KMS-11 (cell line): ENCODE measurements at regions not wholly inside any gene's neighbourhood (a gene's known extent, or its start where the extent isn't known, plus 50 kb on each side); places are given as distances from the start of the nearest gene placed in this dataset.
"Not testable (repeated sequence)": the region's sequence is repeated elsewhere in the genome, so short reads cannot be mapped to it uniquely, and the experiment has no call there.

Experiments
- H2AFZ ChIP-seq: fragments of 200-600 bp; sonication (generic); 2 replicates; pipeline ENCODE4 v1.6.1; 2016; ENCODE audit warnings: antibody characterized with exemption, mixed run types, low read depth
- H3K27ac ChIP-seq: fragments of 200-600 bp; sonication (generic); 2 replicates; pipeline ENCODE4 v1.6.1; 2016; ENCODE audit warnings: mild to moderate bottlenecking, mixed run types
- H3K27me3 ChIP-seq: fragments of 200-600 bp; sonication (generic); 2 replicates; pipeline ENCODE4 v1.6.1; 2017; ENCODE audit warnings: mild to moderate bottlenecking, low read depth, mixed run types, moderate library complexity; ENCODE audit not compliant: insufficient read depth
- H3K36me3 ChIP-seq: fragments of 200-600 bp; sonication (generic); 2 replicates; pipeline ENCODE4 v1.6.1; 2017; ENCODE audit warnings: mild to moderate bottlenecking, mixed run types; ENCODE audit not compliant: insufficient read depth
- H3K4me1 ChIP-seq: fragments of 200-600 bp; sonication (generic); 2 replicates; pipeline ENCODE4 v1.6.1; 2016; ENCODE audit warnings: mild to moderate bottlenecking, low read depth, mixed run types; ENCODE audit not compliant: poor library complexity, severe bottlenecking
- H3K4me2 ChIP-seq: fragments of 200-600 bp; sonication (generic); 2 replicates; pipeline ENCODE4 v1.7.0; 2016; ENCODE audit warnings: mild to moderate bottlenecking, mixed run types
- H3K4me3 ChIP-seq: fragments of 200-600 bp; sonication (generic); IDR thresholded peaks from 2 replicates; pipeline ENCODE4 v1.6.1; 2017; ENCODE audit warnings: low read depth, low read length, mixed read lengths; ENCODE audit not compliant: insufficient read depth
- H3K79me2 ChIP-seq: fragments of 200-600 bp; sonication (generic); 2 replicates; pipeline ENCODE4 v1.6.1; 2016; ENCODE audit warnings: low read depth, mixed run types; ENCODE audit not compliant: insufficient read depth
- H3K9ac ChIP-seq: fragments of 200-600 bp; sonication (generic); 2 replicates; pipeline ENCODE4 v1.6.1; 2016; ENCODE audit warnings: mild to moderate bottlenecking, mixed run types
- H4K20me1 ChIP-seq: fragments of 200-600 bp; sonication (generic); 2 replicates; pipeline ENCODE4 v1.6.1; 2016; ENCODE audit warnings: mild to moderate bottlenecking, mixed run types; ENCODE audit not compliant: insufficient read depth
- CTCF ChIP-seq: fragments of 200-600 bp; sonication (generic); conservative IDR thresholded peaks from 2 replicates; pipeline ENCODE4 v1.6.1; 2017; ENCODE audit warnings: low read depth, mild to moderate bottlenecking, antibody characterized with exemption, low read length, moderate library complexity, mixed read lengths

- H2AFZ ChIP-seq, H3K4me2 ChIP-seq: not testable (repeated sequence)
Measured at GRCh38 chr2:89293399-89293798, 601.9 kb downstream of the RPIA start.

DNA sequence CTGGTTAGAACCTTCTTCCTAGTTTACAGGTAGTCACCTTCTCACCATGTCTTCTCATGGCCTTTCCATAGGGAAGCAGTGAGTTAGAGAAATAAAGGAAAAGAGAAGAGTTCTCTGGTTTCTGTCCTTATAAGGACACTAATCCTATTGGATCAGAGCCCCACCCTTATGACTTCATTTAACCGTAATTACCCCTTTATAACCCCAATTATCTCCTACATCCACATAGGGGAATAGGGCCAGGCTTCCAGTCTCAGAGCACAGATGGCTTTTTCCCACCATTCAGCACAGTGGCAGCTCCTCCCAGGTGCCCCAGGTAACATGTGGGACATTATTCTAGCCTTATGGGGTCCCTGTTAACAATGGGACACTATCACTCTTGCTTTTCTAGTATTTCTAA is 602.9 kb downstream of the RPIA start:
- not testable (repeated sequence) for H3K27me3 ChIP-seq, H3K4me2 ChIP-seq, H3K9ac ChIP-seq, H3K36me3 ChIP-seq, H3K4me1 ChIP-seq, H4K20me1 ChIP-seq, H3K4me3 ChIP-seq, H2AFZ ChIP-seq, H3K27ac ChIP-seq
- peaks cover 13% of the 10 kb centered on the region for H3K79me2 ChIP-seq

More at GRCh38 chr2:89293399-89293798, 601.9 kb downstream of the RPIA start:
- not testable (repeated sequence) for H3K27me3 ChIP-seq, H4K20me1 ChIP-seq, H3K79me2 ChIP-seq, H3K9ac ChIP-seq, H3K4me3 ChIP-seq, H3K4me1 ChIP-seq, H3K36me3 ChIP-seq, H3K27ac ChIP-seq

GRCh38 chr2:89296820-89297398 is 605.4 kb downstream of the RPIA start:
- peaks cover 19% of the 10 kb centered on the region for H3K79me2 ChIP-seq
- H3K4me1 ChIP-seq, H3K9ac ChIP-seq, H4K20me1 ChIP-seq, H3K4me3 ChIP-seq, H3K27ac ChIP-seq, H2AFZ ChIP-seq, H3K4me2 ChIP-seq, H3K27me3 ChIP-seq, H3K36me3 ChIP-seq: not testable (repeated sequence)

- Histone ChIP-seq H3K4me2 (peak overlapping the region; percentile 53), H3K27ac (peak overlapping the region; percentile 89), H3K9ac (peak overlapping the region; percentile 84), H3K79me2 (peaks cover 19% of the 10 kb centered on the region)
- not testable (repeated sequence) for H2AFZ ChIP-seq, H3K36me3 ChIP-seq, H3K4me1 ChIP-seq, H3K4me3 ChIP-seq, H4K20me1 ChIP-seq, H3K27me3 ChIP-seq
Measured at GRCh38 chr2:89299196-89299595, 607.7 kb downstream of the RPIA start.

DNA sequence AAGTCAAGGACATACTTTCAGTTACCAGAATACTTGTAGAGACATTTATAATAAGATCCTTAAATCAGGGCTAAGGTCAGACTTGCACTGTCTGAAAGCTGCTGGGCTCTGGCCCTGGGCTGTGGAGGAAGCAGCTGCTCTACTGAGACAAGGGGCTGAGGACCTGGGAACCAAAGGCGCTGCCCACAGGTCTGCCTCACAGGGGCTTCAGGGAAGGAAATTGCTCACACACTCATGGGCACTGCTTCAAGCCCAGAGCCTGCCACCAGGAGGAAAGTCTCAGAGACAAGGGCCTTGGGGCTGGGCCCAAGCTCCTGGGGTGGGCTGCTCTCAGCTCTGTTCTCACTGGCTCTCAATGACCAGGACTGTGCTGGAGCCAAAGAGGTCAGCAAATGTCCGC is 614.1 kb downstream of the RPIA start:
- H2AFZ ChIP-seq, H3K9ac ChIP-seq, H4K20me1 ChIP-seq, H3K4me1 ChIP-seq, H3K4me3 ChIP-seq, H3K36me3 ChIP-seq, H3K27me3 ChIP-seq, H3K79me2 ChIP-seq: not testable (repeated sequence)
- peak overlapping the region; percentile 54; the same call in 1 of the 2 replicates for H3K4me2 ChIP-seq
- H3K27ac ChIP-seq, result peak overlapping the region; percentile 40; the same call in 1 of the 2 replicates

GRCh38 chr2:89306869-89307637 is 615.6 kb downstream of the RPIA start:
- not testable (repeated sequence) for H3K27me3 ChIP-seq, H3K9ac ChIP-seq, H3K79me2 ChIP-seq, H3K27ac ChIP-seq, H4K20me1 ChIP-seq, H3K36me3 ChIP-seq, H3K4me3 ChIP-seq, H3K4me2 ChIP-seq, H3K4me1 ChIP-seq, H2AFZ ChIP-seq
- peak; percentile 22; the same call in 1 of the 2 replicates for TF ChIP-seq CTCF

GRCh38 chr2:89318990-89319389 is 627.5 kb downstream of the RPIA start:
- not testable (repeated sequence) for H3K4me3 ChIP-seq, H2AFZ ChIP-seq, H3K27me3 ChIP-seq

DNA sequence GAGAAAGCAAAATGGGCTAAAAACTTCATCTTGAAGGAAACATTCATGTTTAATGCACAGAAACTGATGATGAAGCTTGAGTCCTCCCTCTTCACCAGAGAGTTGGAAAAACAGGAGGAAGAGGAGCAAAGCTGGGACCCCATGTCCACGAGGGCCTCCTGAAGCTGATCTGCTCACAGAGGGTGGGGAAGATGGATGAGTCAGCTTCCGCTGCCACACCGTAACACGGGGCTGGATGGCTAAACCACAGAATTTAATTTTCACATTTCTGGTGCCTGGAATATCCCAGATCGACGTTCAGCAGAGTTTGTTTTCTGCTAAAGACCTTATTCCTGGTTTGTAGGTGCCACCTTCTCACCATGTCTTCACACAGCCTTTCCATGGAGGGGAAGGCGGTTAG is 634.4 kb downstream of the RPIA start:
- H3K9ac ChIP-seq, H3K27me3 ChIP-seq, H3K27ac ChIP-seq, H3K36me3 ChIP-seq, H3K79me2 ChIP-seq, H3K4me3 ChIP-seq, H3K4me1 ChIP-seq, H4K20me1 ChIP-seq, H3K4me2 ChIP-seq, H2AFZ ChIP-seq: not testable (repeated sequence)

More at GRCh38 chr2:89318990-89319389, 627.5 kb downstream of the RPIA start:
- not testable (repeated sequence) for H4K20me1 ChIP-seq, H3K36me3 ChIP-seq, H3K9ac ChIP-seq, H3K79me2 ChIP-seq, H3K27ac ChIP-seq, H3K4me1 ChIP-seq, H3K4me2 ChIP-seq

GRCh38 chr2:89326455-89326854 is 635.0 kb downstream of the RPIA start:
- not testable (repeated sequence) for H3K36me3 ChIP-seq, H3K79me2 ChIP-seq, H3K27ac ChIP-seq, H3K4me1 ChIP-seq, H4K20me1 ChIP-seq, H3K9ac ChIP-seq, H3K27me3 ChIP-seq, H2AFZ ChIP-seq, H3K4me2 ChIP-seq, H3K4me3 ChIP-seq
